ENCODE measurements at regions not wholly inside any gene's neighbourhood (a gene's known extent, or its start where the extent isn't known, plus 50 kb on each side); places are given as distances from the start of the nearest gene placed in this dataset.

- no peak overlapping the region for H3K27ac ChIP-seq
- H3K27me3 ChIP-seq = no peaks in the 10 kb centered on the region
- no peak for DNase-seq
- intact Hi-C loops (cut with DNase I; ENCODE audit: low total_unique reads) (no loop called here), in situ Hi-C loops (cut with MboI; ENCODE audit: low sequenced_read_pairs in 4 of 4) (no loop called here)
- no peak for ATAC-seq
- H3K36me3 ChIP-seq = no peaks in the 10 kb centered on the region
- H3K4me3 ChIP-seq = no peak overlapping the region
- no peak for TF ChIP-seq POLR2A (IDR thresholded peaks at IDR 0.05)
- TF ChIP-seq, protein P1, sequence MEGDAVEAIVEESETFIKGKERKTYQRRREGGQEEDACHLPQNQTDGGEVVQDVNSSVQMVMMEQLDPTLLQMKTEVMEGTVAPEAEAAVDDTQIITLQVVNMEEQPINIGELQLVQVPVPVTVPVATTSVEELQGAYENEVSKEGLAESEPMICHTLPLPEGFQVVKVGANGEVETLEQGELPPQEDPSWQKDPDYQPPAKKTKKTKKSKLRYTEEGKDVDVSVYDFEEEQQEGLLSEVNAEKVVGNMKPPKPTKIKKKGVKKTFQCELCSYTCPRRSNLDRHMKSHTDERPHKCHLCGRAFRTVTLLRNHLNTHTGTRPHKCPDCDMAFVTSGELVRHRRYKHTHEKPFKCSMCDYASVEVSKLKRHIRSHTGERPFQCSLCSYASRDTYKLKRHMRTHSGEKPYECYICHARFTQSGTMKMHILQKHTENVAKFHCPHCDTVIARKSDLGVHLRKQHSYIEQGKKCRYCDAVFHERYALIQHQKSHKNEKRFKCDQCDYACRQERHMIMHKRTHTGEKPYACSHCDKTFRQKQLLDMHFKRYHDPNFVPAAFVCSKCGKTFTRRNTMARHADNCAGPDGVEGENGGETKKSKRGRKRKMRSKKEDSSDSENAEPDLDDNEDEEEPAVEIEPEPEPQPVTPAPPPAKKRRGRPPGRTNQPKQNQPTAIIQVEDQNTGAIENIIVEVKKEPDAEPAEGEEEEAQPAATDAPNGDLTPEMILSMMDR (IDR thresholded peaks at IDR 0.05 in 4 of 5, conservative IDR thresholded peaks at IDR 0.05 in 1 of 5) = no peak
- no peaks in the 10 kb centered on the region for H3K9me3 ChIP-seq
- no peaks in the 10 kb centered on the region for H3K4me1 ChIP-seq
Observed at GRCh38 chr15:39219608-39220007, 361.3 kb upstream of the THBS1 start.

DNA sequence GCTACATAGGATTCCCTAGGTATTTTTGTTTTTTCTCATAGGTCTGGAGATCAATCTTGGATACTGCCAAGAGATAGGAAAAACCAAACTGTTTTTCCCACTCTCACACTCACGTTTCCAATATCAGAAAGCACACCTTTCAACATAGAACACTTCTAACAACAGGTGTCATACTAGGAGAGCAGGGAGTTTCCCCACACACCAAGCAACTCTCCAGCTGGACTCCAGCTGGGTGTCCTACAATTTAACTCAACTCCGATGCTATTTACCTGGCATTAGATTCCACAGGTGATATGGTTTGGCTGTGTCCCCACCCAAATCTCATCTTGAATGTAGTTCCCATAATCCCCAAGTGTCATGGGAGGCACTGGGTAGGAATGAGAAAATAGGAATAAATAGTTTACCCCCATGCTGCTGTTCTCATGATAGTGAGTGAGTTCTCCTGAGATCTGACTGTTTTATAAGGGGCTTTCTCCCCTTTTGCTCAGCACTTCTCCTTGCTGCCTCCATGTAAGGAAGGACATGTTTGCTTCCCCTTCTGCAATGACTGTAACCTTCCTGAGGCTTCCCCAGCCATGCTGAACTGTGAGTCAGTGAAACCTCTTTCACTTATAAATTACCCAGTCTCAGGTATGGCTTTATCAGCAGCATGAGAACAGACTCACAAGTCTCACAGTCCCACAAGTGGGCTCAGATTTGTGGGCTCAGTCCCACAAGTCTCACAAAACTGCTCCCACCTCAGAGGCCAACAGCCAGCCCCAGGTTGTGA is 354.5 kb upstream of the THBS1 start:
- Histone ChIP-seq H3K27ac (no peak overlapping the region), H3K4me1 (no peaks in the 10 kb centered on the region), H3K4me3 (no peak overlapping the region), H3K36me3 (no peaks in the 10 kb centered on the region), H3K27me3 (no peaks in the 10 kb centered on the region), H3K9me3 (no peaks in the 10 kb centered on the region)
- in situ Hi-C loops (cut with MboI; ENCODE audit: low sequenced_read_pairs in 4 of 4) = no loop called here
- no peak for ATAC-seq
- no peak for DNase-seq
- TF ChIP-seq POLR2A (IDR thresholded peaks at IDR 0.05) = no peak
- TF ChIP-seq, protein P1 (IDR thresholded peaks at IDR 0.05 in 4 of 5, conservative IDR thresholded peaks at IDR 0.05 in 1 of 5) = no peak
- intact Hi-C loops (cut with DNase I; ENCODE audit: low total_unique reads) = no loop called here

- intact Hi-C loops (cut with DNase I; ENCODE audit: low total_unique reads) = no loop called here
- DNase-seq (no peak), ATAC-seq (no peak)
- Histone ChIP-seq H3K36me3 (no peaks in the 10 kb centered on the region), H3K9me3 (no peaks in the 10 kb centered on the region), H3K27ac (no peak overlapping the region), H3K4me1 (no peaks in the 10 kb centered on the region), H3K4me3 (no peak overlapping the region), H3K27me3 (no peaks in the 10 kb centered on the region)
- TF ChIP-seq POLR2A (IDR thresholded peaks at IDR 0.05) = no peak
- TF ChIP-seq, protein P1 (IDR thresholded peaks at IDR 0.05 in 4 of 5, conservative IDR thresholded peaks at IDR 0.05 in 1 of 5) = no peak
- in situ Hi-C loops (cut with MboI; ENCODE audit: low sequenced_read_pairs in 4 of 4) = no loop called here
Observed at GRCh38 chr15:39227001-39227400, 353.9 kb upstream of the THBS1 start.

- TF ChIP-seq, protein P1 (IDR thresholded peaks at IDR 0.05 in 4 of 5, conservative IDR thresholded peaks at IDR 0.05 in 1 of 5) = no peak
- TF ChIP-seq POLR2A (IDR thresholded peaks at IDR 0.05) = no peak
- Histone ChIP-seq H3K27ac (no peak overlapping the region), H3K36me3 (no peaks in the 10 kb centered on the region), H3K27me3 (no peaks in the 10 kb centered on the region), H3K9me3 (no peaks in the 10 kb centered on the region), H3K4me1 (no peaks in the 10 kb centered on the region), H3K4me3 (no peak overlapping the region)
- in situ Hi-C loops (cut with MboI; ENCODE audit: low sequenced_read_pairs in 4 of 4) (no loop called here), intact Hi-C loops (cut with DNase I; ENCODE audit: low total_unique reads) (no loop called here)
- DNase-seq (no peak), ATAC-seq (no peak)
Observed at GRCh38 chr15:39228889-39229288, 352.0 kb upstream of the THBS1 start.
